K562 (cell line): ENCODE measurements at regions not wholly inside any gene's neighbourhood (a gene's known extent, or its start where the extent isn't known, plus 50 kb on each side); places are given as distances from the start of the nearest gene placed in this dataset.

Experiments
- CBX3 ChIP-seq, 2 experiments: IDR thresholded peaks; 1 replicate in 1 of 2; 2 replicates in 1 of 2; pipeline ENCODE4 v1.6.1; 2012; ENCODE audit warnings: inconsistent platforms in 2 of 2, low read length in 2 of 2, borderline replicate concordance in 1 of 2, control low read depth in 1 of 2
- CEBPB ChIP-seq: fragments of 450-650 bp; IDR thresholded peaks from 2 replicates; pipeline ENCODE4 v1.6.1; 2016; ENCODE audit warnings: missing genetic modification characterization, missing compliant biosample characterization
- DMBX1 ChIP-seq: fragments of 250-450 bp; sonication (Bioruptor Pico); IDR thresholded peaks from 2 replicates; pipeline ENCODE4 v1.8.0; 2022; ENCODE audit warnings: inconsistent platforms, mild to moderate bottlenecking, moderate library complexity, borderline replicate concordance
- TCF3 ChIP-seq: sonication (generic); formaldehyde crosslinking; IDR thresholded peaks from 2 replicates; pipeline ENCODE4 v1.4.0; 2020; ENCODE audit warnings: mild to moderate bottlenecking, missing genetic modification reagents
- ZBTB8A ChIP-seq: fragments of 450-650 bp; IDR thresholded peaks from 2 replicates; pipeline ENCODE4 v1.6.1; 2018; ENCODE audit warnings: mild to moderate bottlenecking, moderate library complexity; ENCODE audit not compliant: partially characterized antibody
- TF ChIP-seq, protein P1 (sequence below): sonication (generic); formaldehyde crosslinking; IDR thresholded peaks from 2 replicates; pipeline ENCODE4 v1.8.0; 2022; ENCODE audit warnings: missing genetic modification reagents, mild to moderate bottlenecking, moderate library complexity, borderline replicate concordance
- TF ChIP-seq, protein P2 (sequence below): fragments of 250-450 bp; sonication (Bioruptor Pico); IDR thresholded peaks from 2 replicates; pipeline ENCODE4 v1.8.0; 2021; ENCODE audit warnings: moderate library complexity, mild to moderate bottlenecking, inconsistent platforms
- TF ChIP-seq, protein P3 (sequence below), 3 experiments: IDR thresholded peaks in 2 of 3; conservative IDR thresholded peaks in 1 of 3; 2 replicates each; pipeline ENCODE4 v1.5.1; 2011 to 2012; ENCODE audit warnings: low read length in 3 of 3, mild to moderate bottlenecking in 3 of 3, control low read depth in 2 of 3, improper control_type of control experiment in 1 of 3, inconsistent platforms in 1 of 3, low read depth in 1 of 3, mixed read lengths in 1 of 3, moderate library complexity in 1 of 3; ENCODE audit not compliant: insufficient read depth in 2 of 3
- TF ChIP-seq, protein P4 (sequence below): sonication (generic); formaldehyde crosslinking; IDR thresholded peaks from 2 replicates; pipeline ENCODE4 v1.8.1; 2023; ENCODE audit warnings: mild to moderate bottlenecking, missing genetic modification reagents
- TF ChIP-seq, protein P5 (sequence below): fragments of 200-800 bp; sonication (Bioruptor generic); IDR thresholded peaks from 2 replicates; pipeline ENCODE4 v1.6.1; 2017; ENCODE audit warnings: missing genetic modification characterization, missing compliant biosample characterization

DNA sequence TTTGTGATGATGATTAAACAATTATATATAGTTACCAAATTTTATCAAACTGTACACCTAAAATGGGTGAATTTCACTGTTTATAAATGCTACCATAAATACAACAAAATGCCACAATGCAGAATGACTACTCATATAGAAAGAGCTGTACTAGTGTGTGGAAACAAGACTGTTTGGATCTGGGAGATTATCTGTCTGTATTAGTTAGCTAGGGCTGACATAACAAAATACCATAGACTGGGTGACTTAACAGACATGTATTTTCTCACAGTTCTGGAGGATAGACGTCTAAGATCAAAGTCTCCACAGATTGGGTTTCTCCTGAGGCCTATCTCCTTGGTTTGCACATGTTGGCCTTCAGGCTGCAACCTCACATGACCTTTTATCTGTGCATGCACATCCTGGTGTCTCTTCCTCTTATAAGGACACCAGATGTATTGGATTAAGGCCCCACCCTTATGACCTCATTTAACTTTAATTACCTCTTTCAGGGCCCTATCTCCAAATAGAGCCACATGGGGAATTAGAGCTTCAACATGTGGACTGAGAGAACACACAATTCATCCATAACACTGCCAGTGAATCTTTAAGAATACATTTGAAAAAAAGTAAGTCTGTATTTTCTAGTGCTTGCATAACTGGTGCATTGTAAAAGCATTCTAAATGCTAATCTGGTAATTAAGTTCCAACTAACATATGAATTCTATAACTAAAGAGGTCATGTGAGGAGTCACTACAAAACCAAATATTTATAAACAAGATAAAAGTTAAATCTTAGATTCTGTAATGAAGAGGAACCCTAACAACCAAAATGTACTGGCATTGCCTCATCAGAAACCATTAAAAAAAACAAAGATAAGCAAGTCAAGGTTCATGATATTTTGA, 699.6 kb downstream of the NYAP2 start:
- TF ChIP-seq CEBPB = no peak
- TF ChIP-seq ZBTB8A = no peak
- TF ChIP-seq, protein P1, sequence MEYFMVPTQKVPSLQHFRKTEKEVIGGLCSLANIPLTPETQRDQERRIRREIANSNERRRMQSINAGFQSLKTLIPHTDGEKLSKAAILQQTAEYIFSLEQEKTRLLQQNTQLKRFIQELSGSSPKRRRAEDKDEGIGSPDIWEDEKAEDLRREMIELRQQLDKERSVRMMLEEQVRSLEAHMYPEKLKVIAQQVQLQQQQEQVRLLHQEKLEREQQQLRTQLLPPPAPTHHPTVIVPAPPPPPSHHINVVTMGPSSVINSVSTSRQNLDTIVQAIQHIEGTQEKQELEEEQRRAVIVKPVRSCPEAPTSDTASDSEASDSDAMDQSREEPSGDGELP (CRISPR knock-in tag) = no peak
- TF ChIP-seq, protein P2, sequence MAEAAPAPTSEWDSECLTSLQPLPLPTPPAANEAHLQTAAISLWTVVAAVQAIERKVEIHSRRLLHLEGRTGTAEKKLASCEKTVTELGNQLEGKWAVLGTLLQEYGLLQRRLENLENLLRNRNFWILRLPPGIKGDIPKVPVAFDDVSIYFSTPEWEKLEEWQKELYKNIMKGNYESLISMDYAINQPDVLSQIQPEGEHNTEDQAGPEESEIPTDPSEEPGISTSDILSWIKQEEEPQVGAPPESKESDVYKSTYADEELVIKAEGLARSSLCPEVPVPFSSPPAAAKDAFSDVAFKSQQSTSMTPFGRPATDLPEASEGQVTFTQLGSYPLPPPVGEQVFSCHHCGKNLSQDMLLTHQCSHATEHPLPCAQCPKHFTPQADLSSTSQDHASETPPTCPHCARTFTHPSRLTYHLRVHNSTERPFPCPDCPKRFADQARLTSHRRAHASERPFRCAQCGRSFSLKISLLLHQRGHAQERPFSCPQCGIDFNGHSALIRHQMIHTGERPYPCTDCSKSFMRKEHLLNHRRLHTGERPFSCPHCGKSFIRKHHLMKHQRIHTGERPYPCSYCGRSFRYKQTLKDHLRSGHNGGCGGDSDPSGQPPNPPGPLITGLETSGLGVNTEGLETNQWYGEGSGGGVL (CRISPR knock-in tag) = no peak
- TF ChIP-seq, protein P3, sequence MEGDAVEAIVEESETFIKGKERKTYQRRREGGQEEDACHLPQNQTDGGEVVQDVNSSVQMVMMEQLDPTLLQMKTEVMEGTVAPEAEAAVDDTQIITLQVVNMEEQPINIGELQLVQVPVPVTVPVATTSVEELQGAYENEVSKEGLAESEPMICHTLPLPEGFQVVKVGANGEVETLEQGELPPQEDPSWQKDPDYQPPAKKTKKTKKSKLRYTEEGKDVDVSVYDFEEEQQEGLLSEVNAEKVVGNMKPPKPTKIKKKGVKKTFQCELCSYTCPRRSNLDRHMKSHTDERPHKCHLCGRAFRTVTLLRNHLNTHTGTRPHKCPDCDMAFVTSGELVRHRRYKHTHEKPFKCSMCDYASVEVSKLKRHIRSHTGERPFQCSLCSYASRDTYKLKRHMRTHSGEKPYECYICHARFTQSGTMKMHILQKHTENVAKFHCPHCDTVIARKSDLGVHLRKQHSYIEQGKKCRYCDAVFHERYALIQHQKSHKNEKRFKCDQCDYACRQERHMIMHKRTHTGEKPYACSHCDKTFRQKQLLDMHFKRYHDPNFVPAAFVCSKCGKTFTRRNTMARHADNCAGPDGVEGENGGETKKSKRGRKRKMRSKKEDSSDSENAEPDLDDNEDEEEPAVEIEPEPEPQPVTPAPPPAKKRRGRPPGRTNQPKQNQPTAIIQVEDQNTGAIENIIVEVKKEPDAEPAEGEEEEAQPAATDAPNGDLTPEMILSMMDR (IDR thresholded peaks at IDR 0.05 in 2 of 3, conservative IDR thresholded peaks at IDR 0.05 in 1 of 3; ENCODE audit: insufficient read depth in 2 of 3, low read depth in 1 of 3, low read length in 3 of 3) = no peak
- TF ChIP-seq DMBX1 (CRISPR knock-in tag) = no peak
- TF ChIP-seq CBX3 (IDR thresholded peaks at IDR 0.05; ENCODE audit: borderline replicate concordance in 1 of 2, low read length in 2 of 2) = no peak
- TF ChIP-seq, protein P4, sequence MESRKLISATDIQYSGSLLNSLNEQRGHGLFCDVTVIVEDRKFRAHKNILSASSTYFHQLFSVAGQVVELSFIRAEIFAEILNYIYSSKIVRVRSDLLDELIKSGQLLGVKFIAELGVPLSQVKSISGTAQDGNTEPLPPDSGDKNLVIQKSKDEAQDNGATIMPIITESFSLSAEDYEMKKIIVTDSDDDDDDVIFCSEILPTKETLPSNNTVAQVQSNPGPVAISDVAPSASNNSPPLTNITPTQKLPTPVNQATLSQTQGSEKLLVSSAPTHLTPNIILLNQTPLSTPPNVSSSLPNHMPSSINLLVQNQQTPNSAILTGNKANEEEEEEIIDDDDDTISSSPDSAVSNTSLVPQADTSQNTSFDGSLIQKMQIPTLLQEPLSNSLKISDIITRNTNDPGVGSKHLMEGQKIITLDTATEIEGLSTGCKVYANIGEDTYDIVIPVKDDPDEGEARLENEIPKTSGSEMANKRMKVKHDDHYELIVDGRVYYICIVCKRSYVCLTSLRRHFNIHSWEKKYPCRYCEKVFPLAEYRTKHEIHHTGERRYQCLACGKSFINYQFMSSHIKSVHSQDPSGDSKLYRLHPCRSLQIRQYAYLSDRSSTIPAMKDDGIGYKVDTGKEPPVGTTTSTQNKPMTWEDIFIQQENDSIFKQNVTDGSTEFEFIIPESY = no peak
- TF ChIP-seq TCF3 (CRISPR knock-in tag) = no peak
- TF ChIP-seq, protein P5, sequence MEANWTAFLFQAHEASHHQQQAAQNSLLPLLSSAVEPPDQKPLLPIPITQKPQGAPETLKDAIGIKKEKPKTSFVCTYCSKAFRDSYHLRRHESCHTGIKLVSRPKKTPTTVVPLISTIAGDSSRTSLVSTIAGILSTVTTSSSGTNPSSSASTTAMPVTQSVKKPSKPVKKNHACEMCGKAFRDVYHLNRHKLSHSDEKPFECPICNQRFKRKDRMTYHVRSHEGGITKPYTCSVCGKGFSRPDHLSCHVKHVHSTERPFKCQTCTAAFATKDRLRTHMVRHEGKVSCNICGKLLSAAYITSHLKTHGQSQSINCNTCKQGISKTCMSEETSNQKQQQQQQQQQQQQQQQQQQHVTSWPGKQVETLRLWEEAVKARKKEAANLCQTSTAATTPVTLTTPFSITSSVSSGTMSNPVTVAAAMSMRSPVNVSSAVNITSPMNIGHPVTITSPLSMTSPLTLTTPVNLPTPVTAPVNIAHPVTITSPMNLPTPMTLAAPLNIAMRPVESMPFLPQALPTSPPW (CRISPR knock-in tag) = no peak
